Kidney (tissue), 13 donors: ENCODE measurements at regions not wholly inside any gene's neighbourhood (a gene's known extent, or its start where the extent isn't known, plus 50 kb on each side); places are given as distances from the start of the nearest gene placed in this dataset.

Source experiments
- DNase-seq, 5 donors: peaks; one replicate each; pipeline ENCODE4 v3.0.0-alpha.2; 2013 to 2020
- FAIRE-seq: peaks from 2 replicates; lab custom pipeline; 2012; peaks lifted over from hg19 to GRCh38; lab: Jason Lieb, UNC
- H3K27ac ChIP-seq, 2 donors: one replicate each; pipeline ENCODE4 v1.7.0; 2013; ENCODE audit warnings: low read depth in 2 of 2, low read length in 2 of 2, inconsistent platforms in 1 of 2
- H3K27me3 ChIP-seq: one replicate; pipeline ENCODE4 v1.7.1; 2013; ENCODE audit warnings: low read length, inconsistent platforms; ENCODE audit not compliant: control insufficient read depth, insufficient read depth
- H3K36me3 ChIP-seq, 3 donors: one replicate each; pipeline versions ENCODE4 v1.7.0 to v1.7.1; 2013; ENCODE audit warnings: low read length in 3 of 3, control low read depth in 1 of 3, inconsistent platforms in 1 of 3; ENCODE audit not compliant: insufficient read depth in 3 of 3, control insufficient read depth in 2 of 3
- H3K4me1 ChIP-seq, 3 donors: one replicate each; pipeline versions ENCODE4 v1.7.0 to v1.7.1; 2013; ENCODE audit warnings: low read length in 3 of 3, inconsistent platforms in 1 of 3, low read depth in 1 of 3; ENCODE audit not compliant: control insufficient read depth in 2 of 3, insufficient read depth in 2 of 3
- H3K4me3 ChIP-seq, 3 donors: one replicate each; pipeline versions ENCODE4 v1.7.0 to v1.8.1; 2013; ENCODE audit warnings: low read length in 3 of 3, control low read depth in 1 of 3, inconsistent platforms in 1 of 3
- H3K9ac ChIP-seq, 3 donors: one replicate each; pipeline versions ENCODE4 v1.7.0 to v1.7.1; 2013; ENCODE audit warnings: low read length in 3 of 3, control low read depth in 1 of 3, inconsistent platforms in 1 of 3
- H3K9me3 ChIP-seq, 3 donors: one replicate each; pipeline versions ENCODE4 v1.7.0 to v1.7.1; 2013; ENCODE audit warnings: low read length in 3 of 3, control low read depth in 1 of 3, inconsistent platforms in 1 of 3; ENCODE audit not compliant: control insufficient read depth in 2 of 3, insufficient read depth in 1 of 3
- intact Hi-C: fragments of 100-400 bp; cut with DNase I; formaldehyde crosslinking; loops from one replicate; pipeline ENCODE4 v1.11.1; 2022
- TF ChIP-seq, protein P1 (sequence below): IDR thresholded peaks from 3 replicates; pipeline ENCODE4 v1.5.1; 2012; ENCODE audit warnings: mild to moderate bottlenecking, moderate library complexity, borderline replicate concordance; ENCODE audit not compliant: insufficient read depth; ENCODE audit errors: extremely low read depth
- donor health status: control.
- donor health status: control.
- donor health status: control.
- donor health status: control.
- donor health status: control.
- donor health status: DM: yes; HTN: yes; CAD: no.
- donor health status: Normal renal cell carcinoma (clear cell type).

DNA sequence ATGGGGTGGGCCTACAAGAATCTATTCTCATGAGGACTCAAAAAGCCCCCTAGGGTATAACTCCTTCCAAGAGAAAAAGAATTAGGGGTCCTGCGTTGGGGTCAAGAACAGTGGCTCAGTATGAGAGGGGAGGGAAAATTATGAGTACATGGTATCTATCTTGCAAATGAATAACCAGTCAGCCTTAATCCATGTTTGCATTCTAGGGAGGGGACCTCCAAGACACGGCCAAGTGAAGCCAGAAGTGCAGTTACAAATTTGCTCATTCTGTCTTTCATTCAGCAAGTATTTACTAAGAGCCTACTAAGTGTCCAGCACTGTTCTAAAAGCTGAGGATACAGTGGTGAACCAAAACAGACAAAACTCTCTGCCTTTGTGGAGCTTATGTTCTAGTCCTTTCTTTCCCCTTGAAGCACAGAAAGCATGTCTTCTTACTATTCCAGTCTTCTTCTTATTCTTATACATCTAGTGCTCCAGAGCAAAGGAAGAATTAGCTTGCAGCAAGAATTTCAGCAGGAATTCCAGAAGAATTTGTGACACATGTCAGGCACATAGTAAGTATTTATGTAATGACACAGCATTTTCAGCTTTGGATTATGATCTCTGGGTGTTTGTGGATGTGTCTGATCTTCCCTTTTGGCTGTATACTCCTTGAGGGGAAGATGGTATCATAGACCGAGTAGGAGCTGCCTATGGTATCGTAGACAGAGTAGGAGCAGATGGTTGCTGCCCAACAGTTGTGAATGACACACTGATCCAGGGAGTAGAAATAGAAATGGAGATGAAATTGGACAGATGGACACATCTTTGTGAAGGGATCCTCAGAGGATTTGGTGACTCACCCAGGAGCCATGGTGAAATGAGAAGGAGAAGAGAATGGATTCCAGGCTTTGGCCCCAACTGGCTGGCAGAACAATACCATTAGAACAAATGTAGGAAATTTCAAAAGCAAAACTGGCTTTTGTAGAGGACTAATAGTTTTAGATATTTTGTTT lies 75.9 kb downstream of the COQ2 start:
- TF ChIP-seq, protein P1, sequence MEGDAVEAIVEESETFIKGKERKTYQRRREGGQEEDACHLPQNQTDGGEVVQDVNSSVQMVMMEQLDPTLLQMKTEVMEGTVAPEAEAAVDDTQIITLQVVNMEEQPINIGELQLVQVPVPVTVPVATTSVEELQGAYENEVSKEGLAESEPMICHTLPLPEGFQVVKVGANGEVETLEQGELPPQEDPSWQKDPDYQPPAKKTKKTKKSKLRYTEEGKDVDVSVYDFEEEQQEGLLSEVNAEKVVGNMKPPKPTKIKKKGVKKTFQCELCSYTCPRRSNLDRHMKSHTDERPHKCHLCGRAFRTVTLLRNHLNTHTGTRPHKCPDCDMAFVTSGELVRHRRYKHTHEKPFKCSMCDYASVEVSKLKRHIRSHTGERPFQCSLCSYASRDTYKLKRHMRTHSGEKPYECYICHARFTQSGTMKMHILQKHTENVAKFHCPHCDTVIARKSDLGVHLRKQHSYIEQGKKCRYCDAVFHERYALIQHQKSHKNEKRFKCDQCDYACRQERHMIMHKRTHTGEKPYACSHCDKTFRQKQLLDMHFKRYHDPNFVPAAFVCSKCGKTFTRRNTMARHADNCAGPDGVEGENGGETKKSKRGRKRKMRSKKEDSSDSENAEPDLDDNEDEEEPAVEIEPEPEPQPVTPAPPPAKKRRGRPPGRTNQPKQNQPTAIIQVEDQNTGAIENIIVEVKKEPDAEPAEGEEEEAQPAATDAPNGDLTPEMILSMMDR: no peak
- Histone ChIP-seq H3K4me3 (no peak overlapping the region), H3K27me3 (no peaks in the 10 kb centered on the region), H3K9ac (no peak overlapping the region), H3K36me3 (no peaks in the 10 kb centered on the region), H3K4me1 (no peaks in the 10 kb centered on the region), H3K9me3 (no peaks in the 10 kb centered on the region), H3K27ac (no peak overlapping the region)
- DNase-seq (no peak), FAIRE-seq (no peak)
- intact Hi-C loops: no loop called here

DNA sequence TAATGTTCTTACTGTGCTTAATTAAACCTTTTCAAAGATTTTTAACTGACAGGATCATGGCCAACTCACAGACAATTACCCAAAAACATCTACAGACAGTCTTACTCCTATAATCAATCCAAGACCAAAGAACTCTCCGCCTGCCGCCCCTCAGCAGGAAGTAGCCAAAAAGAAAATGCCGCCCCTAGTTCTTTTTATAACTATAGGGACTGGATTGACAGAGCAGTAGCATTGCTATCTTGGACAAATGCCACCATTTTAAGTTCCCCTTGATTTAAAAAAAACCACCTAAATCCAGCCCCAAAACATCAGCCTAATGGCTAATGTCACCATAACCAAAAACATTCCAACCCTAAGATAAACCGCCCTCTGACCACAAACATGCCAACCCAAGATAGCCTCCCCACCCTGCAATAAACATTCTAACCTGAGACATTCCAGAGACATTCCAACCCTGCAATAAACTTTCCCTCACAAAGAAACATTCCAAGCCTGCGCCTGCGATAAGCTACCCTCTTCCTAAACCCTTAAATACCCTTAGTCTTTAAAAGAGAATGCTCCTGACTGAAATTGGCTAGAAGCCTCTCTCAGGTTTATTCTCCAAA lies 77.0 kb downstream of the COQ2 start:
- peak in 1 of 5 donors; percentile 10 for DNase-seq
- no peak for FAIRE-seq
- no peaks in the 10 kb centered on the region for H3K36me3 ChIP-seq
- H3K27me3 ChIP-seq: no peaks in the 10 kb centered on the region
- TF ChIP-seq, protein P1: no peak
- intact Hi-C loops: no loop called here
- H3K27ac ChIP-seq: no peak overlapping the region
- H3K9me3 ChIP-seq: no peaks in the 10 kb centered on the region
- H3K4me1 ChIP-seq: no peaks in the 10 kb centered on the region
- H3K9ac ChIP-seq: no peak overlapping the region
- no peak overlapping the region for H3K4me3 ChIP-seq

DNA sequence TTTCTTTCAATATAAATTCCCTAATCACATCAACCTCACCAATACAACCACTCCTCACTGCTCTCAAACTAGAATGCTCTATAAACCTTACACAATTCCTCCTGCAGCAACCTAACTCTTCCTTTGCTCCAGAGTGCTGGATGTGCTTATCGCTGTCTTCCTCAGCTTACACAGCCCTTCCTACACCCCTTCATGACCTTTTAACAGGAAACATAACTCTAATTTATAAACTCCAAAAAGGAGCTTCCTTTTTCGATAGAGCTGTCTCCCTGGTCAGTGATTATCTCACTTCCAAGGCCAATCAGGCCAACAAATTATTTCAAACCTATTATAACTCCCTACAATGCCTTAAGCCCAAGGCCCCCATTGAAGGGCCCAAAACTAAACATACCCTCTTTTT lies 78.8 kb downstream of the COQ2 start:
- Histone ChIP-seq H3K4me1 (no peaks in the 10 kb centered on the region), H3K36me3 (no peaks in the 10 kb centered on the region), H3K4me3 (no peak overlapping the region), H3K27ac (no peak overlapping the region), H3K9me3 (no peaks in the 10 kb centered on the region), H3K9ac (no peak overlapping the region), H3K27me3 (no peaks in the 10 kb centered on the region)
- TF ChIP-seq, protein P1: no peak
- DNase-seq: no peak
- intact Hi-C loops: no loop called here
- FAIRE-seq: no peak
